A549 (cell line): ENCODE measurements at regions not wholly inside any gene's neighbourhood (a gene's known extent, or its start where the extent isn't known, plus 50 kb on each side); places are given as distances from the start of the nearest gene placed in this dataset.

Experiments
- ATAC-seq, 2 experiments: fragments of 200-7000 bp in 1 of 2; fragments of >200 bp in 1 of 2; cut with Nextera tagmentation in 1 of 2; cut with Tn5 transposase in 1 of 2; 3 replicates each; pipeline versions ENCODE4 v1.8.0 to v1.9.1; 2018 to 2020; ENCODE audit warnings: mild to moderate bottlenecking in 1 of 2, moderate library complexity in 1 of 2
- CTCF ChIA-PET: fragments of 300-600 bp; sonication (Branson Sonifier 250); formaldehyde crosslinking; extraction: SDS; loops from one replicate; lab custom pipeline; 2021; ENCODE audit warnings: antibody characterized with exemption, inconsistent platforms; lab: Yijun Ruan, JAX
- POLR2A ChIA-PET: fragments of 350-600 bp; formaldehyde crosslinking; extraction: SDS; loops from one replicate; lab custom pipeline; 2021; ENCODE audit warnings: antibody characterized with exemption, inconsistent platforms; lab: Yijun Ruan, JAX
- DNase-seq, 2 experiments: peaks; one replicate each; pipeline versions ENCODE4 v3.0.0 to v3.0.0-alpha.2; 2011 to 2016; ENCODE audit warnings: low read depth in 1 of 2, low spot score in 1 of 2
- FAIRE-seq: peaks from 2 replicates; lab custom pipeline; 2011; peaks lifted over from hg19 to GRCh38; lab: Jason Lieb, UNC
- H3K27ac ChIP-seq, 2 experiments: fragments of >200 bp; sonication (Bioruptor Twin); formaldehyde crosslinking; 3 replicates each; pipeline ENCODE4 v1.5.1; 2016 to 2017
- H3K4me1 ChIP-seq: fragments of >200 bp; sonication (Bioruptor Twin); formaldehyde crosslinking; 3 replicates; pipeline ENCODE4 v1.6.1; 2016
- H3K4me2 ChIP-seq: fragments of >200 bp; sonication (Bioruptor Twin); formaldehyde crosslinking; 3 replicates; pipeline ENCODE4 v1.6.1; 2016
- H3K4me3 ChIP-seq: fragments of >200 bp; sonication (Bioruptor Twin); formaldehyde crosslinking; 3 replicates; pipeline ENCODE4 v1.5.1; 2016
- H3K9me3 ChIP-seq: fragments of >200 bp; sonication (Bioruptor Twin); formaldehyde crosslinking; 3 replicates; pipeline ENCODE4 v1.6.1; 2016
- ATOH8 ChIP-seq: fragments of 250-450 bp; sonication (Bioruptor Pico); IDR thresholded peaks from 2 replicates; pipeline ENCODE4 v1.5.0; 2020; ENCODE audit warnings: low read depth, mild to moderate bottlenecking, moderate library complexity
- BHLHE40 ChIP-seq: IDR thresholded peaks from 2 replicates; pipeline ENCODE4 v1.6.1; 2012; ENCODE audit warnings: low read depth, low read length, inconsistent platforms
- CBX2 ChIP-seq: fragments of 200-600 bp; sonication (generic); IDR thresholded peaks from 2 replicates; pipeline ENCODE4 v1.6.1; 2016; ENCODE audit warnings: low read depth, mild to moderate bottlenecking, borderline replicate concordance
- CHD4 ChIP-seq: fragments of 200-600 bp; sonication (generic); IDR thresholded peaks from 2 replicates; pipeline ENCODE4 v1.6.1; 2016; ENCODE audit warnings: antibody characterized with exemption, mild to moderate bottlenecking, borderline replicate concordance
- ELK1 ChIP-seq: fragments of 150-350 bp; IDR thresholded peaks from 2 replicates; pipeline ENCODE4 v1.6.1; 2014; ENCODE audit warnings: low read depth, mild to moderate bottlenecking, low read length
- FOXS1 ChIP-seq: fragments of 250-450 bp; sonication (Bioruptor Pico); IDR thresholded peaks from 2 replicates; pipeline ENCODE4 v1.5.0; 2020; ENCODE audit warnings: mild to moderate bottlenecking, moderate library complexity
- GATA3 ChIP-seq: IDR thresholded peaks from 2 replicates; pipeline ENCODE4 v1.6.1; 2012; ENCODE audit warnings: borderline replicate concordance
- HES2 ChIP-seq: fragments of >200 bp; sonication (Bioruptor Twin); formaldehyde crosslinking; IDR thresholded peaks from 2 replicates; pipeline ENCODE4 v1.6.1; 2016
- HMGXB4 ChIP-seq: fragments of 250-450 bp; sonication (Bioruptor Pico); IDR thresholded peaks from 2 replicates; pipeline ENCODE4 v1.5.0; 2021; ENCODE audit warnings: mild to moderate bottlenecking, moderate library complexity, borderline replicate concordance
- JUNB ChIP-seq: fragments of >200 bp; sonication (Bioruptor Twin); formaldehyde crosslinking; IDR thresholded peaks from 2 replicates; pipeline ENCODE4 v1.6.1; 2016
- KDM1A ChIP-seq: fragments of 200-600 bp; sonication (generic); IDR thresholded peaks from 2 replicates; pipeline ENCODE4 v1.6.1; 2016; ENCODE audit warnings: low read depth, mild to moderate bottlenecking
- KDM5A ChIP-seq: fragments of 200-600 bp; sonication (generic); IDR thresholded peaks from 2 replicates; pipeline ENCODE4 v1.6.1; 2016; ENCODE audit warnings: antibody characterized with exemption, mild to moderate bottlenecking
- MAFK ChIP-seq: fragments of 450-650 bp; IDR thresholded peaks from 2 replicates; pipeline ENCODE4 v1.6.1; 2014; ENCODE audit not compliant: partially characterized antibody
- MAZ ChIP-seq: fragments of 150-350 bp; IDR thresholded peaks from 2 replicates; pipeline ENCODE4 v1.6.1; 2014; ENCODE audit warnings: antibody characterized with exemption, low read depth, low read length, borderline replicate concordance
- NPAS2 ChIP-seq: fragments of 250-450 bp; sonication (Bioruptor Pico); IDR thresholded peaks from 2 replicates; pipeline ENCODE4 v1.8.0; 2022; ENCODE audit warnings: mild to moderate bottlenecking, moderate library complexity, borderline replicate concordance
- PBX3 ChIP-seq: IDR thresholded peaks from 2 replicates; pipeline ENCODE4 v1.6.1; 2012
- RFX5 ChIP-seq: fragments of 450-650 bp; IDR thresholded peaks from 2 replicates; pipeline ENCODE4 v1.7.1; 2014; ENCODE audit warnings: antibody characterized with exemption, mild to moderate bottlenecking, moderate library complexity
- USF2 ChIP-seq: fragments of 450-650 bp; IDR thresholded peaks from 2 replicates; pipeline ENCODE4 v1.6.1; 2014; ENCODE audit warnings: antibody characterized with exemption
- WGBS: methylation state at CpG from one replicate; pipeline ENCODE4 v1.1.6; 2017; ENCODE audit errors: missing lambda C conversion rate; 5-methylcytosine and 5-hydroxymethylcytosine counted together

- no peak for TF ChIP-seq USF2
These were observed 1309.4 kb upstream of the SLC10A2 start (continued) for GRCh38 chr13:104375614-104376013.

- ATAC-seq = no peak
- ChIA-PET POLR2A (no interaction called here), CTCF (no interaction called here)
- H3K27ac ChIP-seq = no peak overlapping the region
- no peak overlapping the region for H3K4me2 ChIP-seq
- TF ChIP-seq MAZ (no peak), USF2 (no peak), ELK1 (no peak), GATA3 (no peak), BHLHE40 (no peak)
- H3K4me3 ChIP-seq = no peak overlapping the region
- no peak for DNase-seq
- H3K9me3 ChIP-seq = no peaks in the 10 kb centered on the region
- no peaks in the 10 kb centered on the region for H3K4me1 ChIP-seq
- no peak for FAIRE-seq
- WGBS = 25% methylated on average over 6 of the region's 6 CpGs
These were observed 1306.0 kb upstream of the SLC10A2 start for GRCh38 chr13:104372095-104372655.

- DNase-seq (no peak), FAIRE-seq (no peak), ATAC-seq (no peak)
- H3K4me2 ChIP-seq = no peak overlapping the region
- no peak overlapping the region for H3K27ac ChIP-seq
- POLR2A ChIA-PET = no interaction called here
- CTCF ChIA-PET = no interaction called here
- no peaks in the 10 kb centered on the region for H3K4me1 ChIP-seq
- H3K9me3 ChIP-seq = no peaks in the 10 kb centered on the region
- no peak for TF ChIP-seq HMGXB4 (CRISPR knock-in tag)
- peak; percentile 18 for TF ChIP-seq MAFK
- TF ChIP-seq RFX5 = no peak
- WGBS = 0% methylated on average over 2 of the region's 2 CpGs
- no peak overlapping the region for H3K4me3 ChIP-seq
These were observed 1299.2 kb upstream of the SLC10A2 start for GRCh38 chr13:104365430-104365829.

GRCh38 chr13:104357672-104358354 lies 1291.6 kb upstream of the SLC10A2 start:
- FAIRE-seq = no peak
- no peaks in the 10 kb centered on the region for H3K9me3 ChIP-seq
- CTCF ChIA-PET = no interaction called here
- 28% methylated on average over 9 of the region's 9 CpGs for WGBS
- TF ChIP-seq KDM1A = no peak
- TF ChIP-seq PBX3 = no peak
- TF ChIP-seq CHD4 = no peak
- no peak for TF ChIP-seq CBX2
- TF ChIP-seq MAFK = no peak
- no peak for TF ChIP-seq HES2
- no peak for TF ChIP-seq NPAS2
- no peak for TF ChIP-seq ATOH8 (CRISPR knock-in tag)
- TF ChIP-seq BHLHE40 = no peak
- TF ChIP-seq KDM5A = no peak
- no peak for TF ChIP-seq FOXS1 (CRISPR knock-in tag)
- no peak for TF ChIP-seq JUNB
- no peak for TF ChIP-seq HMGXB4 (CRISPR knock-in tag)
- TF ChIP-seq, all 56 proteins: peak for 0
- Histone ChIP-seq H3K4me1 (no peaks in the 10 kb centered on the region), H3K4me3 (no peak overlapping the region), H3K27ac (no peak overlapping the region), H3K4me2 (no peak overlapping the region)
- DNase-seq (no peak), ATAC-seq (no peak)
- POLR2A ChIA-PET = no interaction called here
